Activated naive CD8-positive, alpha-beta T cell treated with anti-CD3 and anti-CD28 coated beads, Interleukin-2, amount 50 U/mL, for 24 hours (primary cell): ENCODE measurements at regions not wholly inside any gene's neighbourhood (a gene's known extent, or its start where the extent isn't known, plus 50 kb on each side); places are given as distances from the start of the nearest gene placed in this dataset.

Experiments used
- ATAC-seq: fragments of 150-1000 bp; cut with Tn5 transposase; one replicate; pipeline ENCODE4 v1.10.0; 2021
- DNase-seq: peaks from one replicate; pipeline ENCODE4 v3.0.0; 2021
- H3K27ac Mint-ChIP-seq: one replicate; pipeline ENCODE4 v1.8.0; 2021; ENCODE audit warnings: mild to moderate bottlenecking, mixed read lengths
- H3K27me3 Mint-ChIP-seq: one replicate; pipeline ENCODE4 v1.8.0; 2021; ENCODE audit warnings: mixed read lengths
- H3K36me3 Mint-ChIP-seq: one replicate; pipeline ENCODE4 v1.8.0; 2021; ENCODE audit warnings: low read depth, mixed read lengths
- H3K4me1 Mint-ChIP-seq: one replicate; pipeline ENCODE4 v1.8.0; 2021; ENCODE audit warnings: mixed read lengths
- H3K4me3 Mint-ChIP-seq: one replicate; pipeline ENCODE4 v1.8.0; 2021; ENCODE audit warnings: mild to moderate bottlenecking, moderate library complexity, mixed read lengths
- H3K9me3 Mint-ChIP-seq: one replicate; pipeline ENCODE4 v1.8.0; 2021; ENCODE audit warnings: mixed read lengths

- Mint-ChIP-seq H3K27me3 (no peaks in the 10 kb centered on the region), H3K4me1 (no peaks in the 10 kb centered on the region), H3K4me3 (no peak overlapping the region), H3K9me3 (peaks cover under 1% of the 10 kb centered on the region), H3K36me3 (peaks cover under 1% of the 10 kb centered on the region), H3K27ac (no peak overlapping the region)
- ATAC-seq (no peak), DNase-seq (no peak)
Measured at GRCh38 chr21:28818663-28819278, 173.9 kb downstream of the LTN1 start.

- H3K9me3 Mint-ChIP-seq = peaks cover 5% of the 10 kb centered on the region
- H3K4me3 Mint-ChIP-seq = no peak overlapping the region
- H3K36me3 Mint-ChIP-seq = peaks cover 4% of the 10 kb centered on the region
- no peaks in the 10 kb centered on the region for H3K27me3 Mint-ChIP-seq
- DNase-seq = no peak
- H3K27ac Mint-ChIP-seq = no peak overlapping the region
- no peaks in the 10 kb centered on the region for H3K4me1 Mint-ChIP-seq
- no peak for ATAC-seq
Measured at GRCh38 chr21:28817871-28818270, 174.8 kb downstream of the LTN1 start.

- no peak overlapping the region for H3K4me3 Mint-ChIP-seq
- H3K9me3 Mint-ChIP-seq = peaks cover 12% of the 10 kb centered on the region
- H3K36me3 Mint-ChIP-seq = peaks cover 10% of the 10 kb centered on the region
- H3K27me3 Mint-ChIP-seq = no peaks in the 10 kb centered on the region
- no peak for ATAC-seq
- H3K27ac Mint-ChIP-seq = no peak overlapping the region
- no peak for DNase-seq
- no peaks in the 10 kb centered on the region for H3K4me1 Mint-ChIP-seq
Measured at GRCh38 chr21:28811860-28812259, 180.8 kb downstream of the LTN1 start.

GRCh38 chr21:28810826-28811524, 181.7 kb downstream of the LTN1 start:
- no peaks in the 10 kb centered on the region for H3K4me1 Mint-ChIP-seq
- H3K4me3 Mint-ChIP-seq = no peak overlapping the region
- ATAC-seq (no peak), DNase-seq (no peak)
- H3K27me3 Mint-ChIP-seq = no peaks in the 10 kb centered on the region
- peaks cover 10% of the 10 kb centered on the region for H3K36me3 Mint-ChIP-seq
- peaks cover 12% of the 10 kb centered on the region for H3K9me3 Mint-ChIP-seq
- no peak overlapping the region for H3K27ac Mint-ChIP-seq

- ATAC-seq = no peak
- H3K9me3 Mint-ChIP-seq = peaks cover 8% of the 10 kb centered on the region
- peaks cover 7% of the 10 kb centered on the region for H3K36me3 Mint-ChIP-seq
Measured at GRCh38 chr21:28805885-28806284, 186.8 kb downstream of the LTN1 start.

GRCh38 chr21:28804089-28804670, 188.5 kb downstream of the LTN1 start:
- DNase-seq (no peak), ATAC-seq (no peak)
- Mint-ChIP-seq H3K27me3 (no peaks in the 10 kb centered on the region), H3K36me3 (peaks cover 7% of the 10 kb centered on the region), H3K4me3 (no peak overlapping the region), H3K4me1 (no peaks in the 10 kb centered on the region), H3K27ac (no peak overlapping the region), H3K9me3 (peaks cover 7% of the 10 kb centered on the region)

More at GRCh38 chr21:28805885-28806284, 186.8 kb downstream of the LTN1 start:
- Mint-ChIP-seq H3K27me3 (no peaks in the 10 kb centered on the region), H3K4me3 (no peak overlapping the region), H3K27ac (no peak overlapping the region), H3K4me1 (no peaks in the 10 kb centered on the region)
- no peak for DNase-seq

GRCh38 chr21:28801906-28802305, 190.8 kb downstream of the LTN1 start:
- Mint-ChIP-seq H3K9me3 (no peaks in the 10 kb centered on the region), H3K4me3 (no peak overlapping the region), H3K36me3 (peaks cover 1% of the 10 kb centered on the region), H3K27ac (no peak overlapping the region), H3K4me1 (no peaks in the 10 kb centered on the region), H3K27me3 (no peaks in the 10 kb centered on the region)
- no peak for DNase-seq
- ATAC-seq = no peak

- Mint-ChIP-seq H3K4me1 (no peaks in the 10 kb centered on the region), H3K4me3 (no peak overlapping the region), H3K36me3 (peaks cover 1% of the 10 kb centered on the region), H3K27ac (no peak overlapping the region), H3K9me3 (no peaks in the 10 kb centered on the region), H3K27me3 (no peaks in the 10 kb centered on the region)
- no peak for DNase-seq
- ATAC-seq = no peak
Measured at GRCh38 chr21:28799926-28800325, 192.8 kb downstream of the LTN1 start.

GRCh38 chr21:28798798-28799197, 193.9 kb downstream of the LTN1 start:
- H3K9me3 Mint-ChIP-seq = no peaks in the 10 kb centered on the region
- DNase-seq (no peak), ATAC-seq (no peak)
- no peaks in the 10 kb centered on the region for H3K4me1 Mint-ChIP-seq
- peaks cover 1% of the 10 kb centered on the region for H3K36me3 Mint-ChIP-seq
- no peak overlapping the region for H3K4me3 Mint-ChIP-seq
- H3K27ac Mint-ChIP-seq = no peak overlapping the region
- no peaks in the 10 kb centered on the region for H3K27me3 Mint-ChIP-seq

- H3K4me3 Mint-ChIP-seq = no peak overlapping the region
- DNase-seq (no peak), ATAC-seq (no peak)
- no peaks in the 10 kb centered on the region for H3K4me1 Mint-ChIP-seq
- no peaks in the 10 kb centered on the region for H3K36me3 Mint-ChIP-seq
- no peak overlapping the region for H3K27ac Mint-ChIP-seq
- no peaks in the 10 kb centered on the region for H3K27me3 Mint-ChIP-seq
- H3K9me3 Mint-ChIP-seq = peaks cover 3% of the 10 kb centered on the region
Measured at GRCh38 chr21:28795251-28795650, 197.4 kb downstream of the LTN1 start.

GRCh38 chr21:28794371-28794851, 198.3 kb downstream of the LTN1 start:
- peaks cover 3% of the 10 kb centered on the region for H3K9me3 Mint-ChIP-seq
- no peaks in the 10 kb centered on the region for H3K27me3 Mint-ChIP-seq
- H3K36me3 Mint-ChIP-seq = no peaks in the 10 kb centered on the region
- no peak for DNase-seq
- no peak overlapping the region for H3K27ac Mint-ChIP-seq
- ATAC-seq = no peak
- no peaks in the 10 kb centered on the region for H3K4me1 Mint-ChIP-seq
- H3K4me3 Mint-ChIP-seq = no peak overlapping the region

- no peak for ATAC-seq
- no peaks in the 10 kb centered on the region for H3K4me1 Mint-ChIP-seq
- no peak overlapping the region for H3K4me3 Mint-ChIP-seq
- no peaks in the 10 kb centered on the region for H3K27me3 Mint-ChIP-seq
- no peak overlapping the region for H3K27ac Mint-ChIP-seq
- no peak for DNase-seq
- peaks cover 3% of the 10 kb centered on the region for H3K9me3 Mint-ChIP-seq
- H3K36me3 Mint-ChIP-seq = no peaks in the 10 kb centered on the region
Measured at GRCh38 chr21:28793043-28793442, 199.6 kb downstream of the LTN1 start.

GRCh38 chr21:28791595-28792282, 200.9 kb downstream of the LTN1 start:
- Mint-ChIP-seq H3K27me3 (no peaks in the 10 kb centered on the region), H3K36me3 (peaks cover 3% of the 10 kb centered on the region), H3K27ac (no peak overlapping the region), H3K4me3 (no peak overlapping the region), H3K9me3 (peaks cover 3% of the 10 kb centered on the region), H3K4me1 (no peaks in the 10 kb centered on the region)
- DNase-seq (peak; percentile 22), ATAC-seq (peak; percentile 33)

GRCh38 chr21:28790335-28790734, 202.3 kb downstream of the LTN1 start:
- no peaks in the 10 kb centered on the region for H3K4me1 Mint-ChIP-seq
- DNase-seq (no peak), ATAC-seq (no peak)
- no peak overlapping the region for H3K4me3 Mint-ChIP-seq
- H3K36me3 Mint-ChIP-seq = peaks cover 3% of the 10 kb centered on the region
- no peak overlapping the region for H3K27ac Mint-ChIP-seq
- peaks cover 11% of the 10 kb centered on the region for H3K9me3 Mint-ChIP-seq
- H3K27me3 Mint-ChIP-seq = no peaks in the 10 kb centered on the region

GRCh38 chr21:28789523-28789922, 203.2 kb downstream of the LTN1 start:
- H3K27ac Mint-ChIP-seq = no peak overlapping the region
- no peak for ATAC-seq
- H3K4me1 Mint-ChIP-seq = no peaks in the 10 kb centered on the region

More at GRCh38 chr21:28789523-28789922, 203.2 kb downstream of the LTN1 start:
- Mint-ChIP-seq H3K9me3 (peaks cover 17% of the 10 kb centered on the region), H3K4me3 (no peak overlapping the region), H3K36me3 (peaks cover 9% of the 10 kb centered on the region), H3K27me3 (no peaks in the 10 kb centered on the region)
- DNase-seq = no peak
